K562 (cell line): ENCODE measurements at regions not wholly inside any gene's neighbourhood (a gene's known extent, or its start where the extent isn't known, plus 50 kb on each side); places are given as distances from the start of the nearest gene placed in this dataset.

Source experiments
- ATAC-seq: fragments of 200-7000 bp; cut with Tn5 transposase; 3 replicates; pipeline ENCODE4 v1.9.1; 2020; ENCODE audit warnings: moderate library complexity
- BruUV-seq: library from RNA; stranded (reverse); fragments of 400-500 nt; replicated peaks from 2 replicates; lab custom pipeline; 2021; lab: Mats Ljungman, UMichigan
- CTCF ChIA-PET: fragments of 300-600 bp; formaldehyde crosslinking; extraction: SDS; loops from one replicate; lab custom pipeline; 2021; ENCODE audit warnings: low intra/inter-chr PET ratio; lab: Yijun Ruan, JAX
- POLR2A ChIA-PET: fragments of 300-600, 350-650 bp; sonication (Branson Sonifier 250); formaldehyde crosslinking; extraction: SDS; loops from one replicate; lab custom pipeline; 2021; ENCODE audit warnings: antibody characterized with exemption, inconsistent platforms; lab: Yijun Ruan, JAX
- DNase-seq, 4 experiments: peaks; one replicate each; pipeline versions ENCODE4 v3.0.0 to v3.0.0-alpha.2; 2011 to 2018; ENCODE audit warnings: low spot score in 3 of 4, mixed read lengths in 3 of 4; ENCODE audit errors: extremely low read depth in 1 of 4
- FAIRE-seq: peaks from 2 replicates; lab custom pipeline; 2011; peaks lifted over from hg19 to GRCh38; lab: Jason Lieb, UNC
- H2AFZ ChIP-seq: 2 replicates; pipeline ENCODE4 v1.6.0; 2011; ENCODE audit warnings: low read depth, low read length, control low read depth, inconsistent platforms
- H3K27ac ChIP-seq: fragments of 200-600 bp; 3 replicates; pipeline ENCODE4 v1.8.0; 2011; ENCODE audit warnings: low read depth, mild to moderate bottlenecking, control low read depth, inconsistent platforms, low read length, moderate library complexity, mixed read lengths; ENCODE audit errors: extremely low read depth
- H3K27me3 ChIP-seq, 2 experiments: fragments of 300-600 bp in 1 of 2; 2 replicates in 1 of 2; 3 replicates in 1 of 2; pipeline versions ENCODE4 v1.6.0 to v1.8.0; 2011; ENCODE audit warnings: inconsistent platforms in 2 of 2, low read length in 2 of 2, mild to moderate bottlenecking in 1 of 2, mixed read lengths in 1 of 2, moderate library complexity in 1 of 2; ENCODE audit not compliant: control insufficient read depth in 2 of 2, insufficient read depth in 2 of 2
- H3K36me3 ChIP-seq: fragments of 300-600 bp; 3 replicates; pipeline ENCODE4 v1.8.0; 2011; ENCODE audit warnings: mild to moderate bottlenecking, low read length, inconsistent platforms; ENCODE audit not compliant: control insufficient read depth, insufficient read depth
- H3K4me1 ChIP-seq, 2 experiments: fragments of 200-600 bp in 1 of 2; replicated peaks in 1 of 2; 2 replicates in 1 of 2; 3 replicates in 1 of 2; pipeline versions ENCODE4 v1.5.1 to v1.8.0; 2011; ENCODE audit warnings: inconsistent platforms in 2 of 2, low read length in 2 of 2, mild to moderate bottlenecking in 1 of 2, mixed read lengths in 1 of 2, moderate library complexity in 1 of 2; ENCODE audit not compliant: control insufficient read depth in 2 of 2, insufficient read depth in 2 of 2
- H3K4me2 ChIP-seq: 2 replicates; pipeline ENCODE4 v1.6.1; 2011; ENCODE audit warnings: low read length, control low read depth, inconsistent platforms, mixed read lengths; ENCODE audit not compliant: insufficient read depth
- H3K4me3 ChIP-seq: fragments of 200-600 bp; sonication (generic), shearing (Covaris generic); 2 replicates; pipeline ENCODE4 v1.5.1; 2016; ENCODE audit warnings: control low read depth, inconsistent platforms
- H3K79me2 ChIP-seq: fragments of 200-600 bp; 3 replicates; pipeline ENCODE4 v1.8.0; 2011; ENCODE audit warnings: low read length, inconsistent platforms; ENCODE audit not compliant: control insufficient read depth, insufficient read depth
- H3K9ac ChIP-seq, 2 experiments: 2 replicates each; pipeline versions ENCODE4 v1.6.0 to v1.6.1; 2011; ENCODE audit warnings: low read depth in 2 of 2, low read length in 2 of 2, control low read depth in 1 of 2, inconsistent platforms in 1 of 2, mild to moderate bottlenecking in 1 of 2, mixed read lengths in 1 of 2; ENCODE audit not compliant: insufficient read depth in 1 of 2
- H3K9me1 ChIP-seq: one replicate; pipeline ENCODE4 v1.6.0; 2011; ENCODE audit warnings: inconsistent platforms, mild to moderate bottlenecking, low read length, moderate library complexity; ENCODE audit not compliant: control insufficient read depth, insufficient read depth
- H3K9me3 ChIP-seq: replicated peaks from 2 replicates; pipeline ENCODE4 v1.5.1; 2011; ENCODE audit warnings: low read depth, low read length, inconsistent platforms; ENCODE audit not compliant: control insufficient read depth, insufficient read depth
- H4K20me1 ChIP-seq: replicated peaks from 2 replicates; pipeline ENCODE4 v1.6.1; 2011; ENCODE audit warnings: low read length, inconsistent platforms, mixed read lengths; ENCODE audit not compliant: control insufficient read depth, insufficient read depth
- AFF1 ChIP-seq, 2 experiments: fragments of 450-650 bp; IDR thresholded peaks; 2 replicates each; pipeline ENCODE4 v1.6.1; 2018; ENCODE audit warnings: mild to moderate bottlenecking in 2 of 2, low read depth in 1 of 2; ENCODE audit not compliant: partially characterized antibody in 2 of 2
- DACH1 ChIP-seq: fragments of 450-650 bp; IDR thresholded peaks from 2 replicates; pipeline ENCODE4 v1.6.1; 2018; ENCODE audit not compliant: partially characterized antibody
- FOXK1 ChIP-seq: sonication (generic); formaldehyde crosslinking; IDR thresholded peaks from 2 replicates; pipeline ENCODE4 v1.8.0; 2022; ENCODE audit warnings: missing genetic modification reagents, mild to moderate bottlenecking, borderline replicate concordance
- GABPB1 ChIP-seq: sonication (generic); formaldehyde crosslinking; IDR thresholded peaks from 2 replicates; pipeline ENCODE4 v1.8.0; 2022; ENCODE audit warnings: mild to moderate bottlenecking, missing genetic modification reagents
- NFATC3 ChIP-seq: fragments of 450-650 bp; IDR thresholded peaks from 2 replicates; pipeline ENCODE4 v1.6.1; 2017; ENCODE audit warnings: mild to moderate bottlenecking
- NUFIP1 ChIP-seq: fragments of 450-650 bp; IDR thresholded peaks from 2 replicates; pipeline ENCODE4 v1.6.1; 2018; ENCODE audit not compliant: partially characterized antibody
- OTX1 ChIP-seq: fragments of 450-650 bp; formaldehyde crosslinking; IDR thresholded peaks from 2 replicates; pipeline ENCODE4 v1.4.0; 2022; ENCODE audit warnings: mild to moderate bottlenecking
- POLR2G ChIP-seq: fragments of 200-400 bp; formaldehyde crosslinking; IDR thresholded peaks from 2 replicates; pipeline ENCODE4 v1.6.1; 2017; ENCODE audit warnings: low read depth, mild to moderate bottlenecking, antibody characterized with exemption, low read length, moderate library complexity
- ZFX ChIP-seq: sonication (generic); formaldehyde crosslinking; IDR thresholded peaks from 2 replicates; pipeline ENCODE4 v1.8.0; 2022; ENCODE audit warnings: mild to moderate bottlenecking, missing genetic modification reagents, moderate library complexity
- ZNF174 ChIP-seq: fragments of 250-450 bp; sonication (Bioruptor Pico); IDR thresholded peaks from 2 replicates; pipeline ENCODE4 v1.4.0; 2020; ENCODE audit warnings: mild to moderate bottlenecking
- ZNF583 ChIP-seq: fragments of 250-450 bp; sonication (Bioruptor Pico); IDR thresholded peaks from 2 replicates; pipeline ENCODE4 v1.4.0; 2020
- WGBS: fragments of 100-300 bp; shearing (Covaris generic); methylation state at CpG from one replicate; pipeline ENCODE4 v1.1.6; 2016; ENCODE audit warnings: low coverage, mixed read lengths; ENCODE audit not compliant: insufficient coverage; ENCODE audit errors: missing lambda C conversion rate; 5-methylcytosine and 5-hydroxymethylcytosine counted together
- in situ Hi-C: fragments of 300-500 bp; cut with MboI; formaldehyde crosslinking; loops from 4 replicates; pipeline ENCODE4 v1.15.0; 2018; ENCODE audit warnings: inconsistent platforms, mixed read lengths
- intact Hi-C: fragments of 100-400 bp; cut with micrococcal nuclease; formaldehyde crosslinking; loops from 2 replicates; pipeline ENCODE4 v1.14.2; 2022
- TF ChIP-seq, protein P1 (sequence below), 2 experiments: fragments of 450-650 bp; formaldehyde crosslinking in 1 of 2; IDR thresholded peaks; 2 replicates each; pipeline versions ENCODE4 v1.4.0 to v1.6.1; 2014 to 2020; ENCODE audit warnings: mild to moderate bottlenecking in 2 of 2, borderline replicate concordance in 1 of 2, low read depth in 1 of 2

GRCh38 chr7:81510122-81510521 is 259.7 kb downstream of the HGF start:
- no peak overlapping the region for H3K9ac ChIP-seq
- no TSS peak for BruUV-seq
- H3K4me1 ChIP-seq = no peaks in the 10 kb centered on the region
- POLR2A ChIA-PET = no interaction called here
- no peak overlapping the region for H2AFZ ChIP-seq
- H3K27ac ChIP-seq = no peak overlapping the region
- ATAC-seq (no peak), DNase-seq (no peak), FAIRE-seq (no peak)
- no peaks in the 10 kb centered on the region for H3K27me3 ChIP-seq
- no peaks in the 10 kb centered on the region for H3K79me2 ChIP-seq
- intact Hi-C loops = no loop called here
- CTCF ChIA-PET = no interaction called here
- H3K9me3 ChIP-seq = no peaks in the 10 kb centered on the region
- H3K4me2 ChIP-seq = no peak overlapping the region
- WGBS = 4% methylated on average over 8 of the region's 10 CpGs
- H3K9me1 ChIP-seq = no peaks in the 10 kb centered on the region
- no peak overlapping the region for H3K4me3 ChIP-seq
- no peaks in the 10 kb centered on the region for H3K36me3 ChIP-seq
- TF ChIP-seq OTX1 (CRISPR knock-in tag) (no peak), FOXK1 (CRISPR knock-in tag) (no peak), GABPB1 (CRISPR knock-in tag) (no peak), AFF1 (IDR thresholded peaks at IDR 0.05; ENCODE audit: low read depth in 1 of 2, partially characterized antibody in 2 of 2) (no peak), ZFX (CRISPR knock-in tag) (no peak), NFATC3 (no peak), ZNF174 (CRISPR knock-in tag) (no peak), ZNF583 (CRISPR knock-in tag) (no peak), POLR2G (no peak), NUFIP1 (no peak), DACH1 (no peak)
- TF ChIP-seq, protein P1, sequence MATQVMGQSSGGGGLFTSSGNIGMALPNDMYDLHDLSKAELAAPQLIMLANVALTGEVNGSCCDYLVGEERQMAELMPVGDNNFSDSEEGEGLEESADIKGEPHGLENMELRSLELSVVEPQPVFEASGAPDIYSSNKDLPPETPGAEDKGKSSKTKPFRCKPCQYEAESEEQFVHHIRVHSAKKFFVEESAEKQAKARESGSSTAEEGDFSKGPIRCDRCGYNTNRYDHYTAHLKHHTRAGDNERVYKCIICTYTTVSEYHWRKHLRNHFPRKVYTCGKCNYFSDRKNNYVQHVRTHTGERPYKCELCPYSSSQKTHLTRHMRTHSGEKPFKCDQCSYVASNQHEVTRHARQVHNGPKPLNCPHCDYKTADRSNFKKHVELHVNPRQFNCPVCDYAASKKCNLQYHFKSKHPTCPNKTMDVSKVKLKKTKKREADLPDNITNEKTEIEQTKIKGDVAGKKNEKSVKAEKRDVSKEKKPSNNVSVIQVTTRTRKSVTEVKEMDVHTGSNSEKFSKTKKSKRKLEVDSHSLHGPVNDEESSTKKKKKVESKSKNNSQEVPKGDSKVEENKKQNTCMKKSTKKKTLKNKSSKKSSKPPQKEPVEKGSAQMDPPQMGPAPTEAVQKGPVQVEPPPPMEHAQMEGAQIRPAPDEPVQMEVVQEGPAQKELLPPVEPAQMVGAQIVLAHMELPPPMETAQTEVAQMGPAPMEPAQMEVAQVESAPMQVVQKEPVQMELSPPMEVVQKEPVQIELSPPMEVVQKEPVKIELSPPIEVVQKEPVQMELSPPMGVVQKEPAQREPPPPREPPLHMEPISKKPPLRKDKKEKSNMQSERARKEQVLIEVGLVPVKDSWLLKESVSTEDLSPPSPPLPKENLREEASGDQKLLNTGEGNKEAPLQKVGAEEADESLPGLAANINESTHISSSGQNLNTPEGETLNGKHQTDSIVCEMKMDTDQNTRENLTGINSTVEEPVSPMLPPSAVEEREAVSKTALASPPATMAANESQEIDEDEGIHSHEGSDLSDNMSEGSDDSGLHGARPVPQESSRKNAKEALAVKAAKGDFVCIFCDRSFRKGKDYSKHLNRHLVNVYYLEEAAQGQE (IDR thresholded peaks at IDR 0.05; ENCODE audit: borderline replicate concordance) = no peak
- TF ChIP-seq, protein P1 (CRISPR knock-in tag; IDR thresholded peaks at IDR 0.05; ENCODE audit: low read depth) = no peak
- in situ Hi-C loops = no loop called here
- H4K20me1 ChIP-seq = no peaks in the 10 kb centered on the region
